B cell (primary cell): ENCODE measurements at regions not wholly inside any gene's neighbourhood (a gene's known extent, or its start where the extent isn't known, plus 50 kb on each side); places are given as distances from the start of the nearest gene placed in this dataset.

ENCODE experiments used
- EZH2 ChIP-seq: IDR thresholded peaks from 2 replicates; pipeline ENCODE4 v1.6.1; 2012; ENCODE audit warnings: borderline replicate concordance, low read depth, mild to moderate bottlenecking, moderate library complexity, low read length; ENCODE audit not compliant: insufficient read depth, poor library complexity, severe bottlenecking
- TF ChIP-seq, protein P1 (sequence below): fragments of 200-600 bp; IDR thresholded peaks from one replicate; pipeline ENCODE4 v1.8.0; 2022; ENCODE audit warnings: antibody characterized with exemption, mild to moderate bottlenecking

DNA sequence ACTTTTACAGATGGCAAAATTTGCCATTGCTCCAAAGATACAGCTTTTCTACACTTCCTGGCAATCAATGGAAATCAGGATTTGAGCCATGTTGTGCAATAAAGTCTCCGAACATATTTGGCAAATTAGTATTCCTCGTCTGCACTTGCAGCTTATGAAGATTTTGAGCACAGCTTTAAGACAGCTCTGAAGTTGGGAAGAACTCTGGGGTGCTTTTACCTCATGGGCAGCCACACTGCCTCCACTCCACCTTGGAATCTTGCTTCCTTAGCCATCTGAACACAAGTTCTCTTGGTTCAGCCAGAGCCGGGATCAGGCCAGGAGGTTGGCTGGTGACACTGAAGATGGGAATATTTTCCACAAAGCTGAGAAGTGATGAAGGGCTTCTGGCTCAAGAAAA is 191.2 kb downstream of the CWF19L2 start:
- TF ChIP-seq, protein P1, sequence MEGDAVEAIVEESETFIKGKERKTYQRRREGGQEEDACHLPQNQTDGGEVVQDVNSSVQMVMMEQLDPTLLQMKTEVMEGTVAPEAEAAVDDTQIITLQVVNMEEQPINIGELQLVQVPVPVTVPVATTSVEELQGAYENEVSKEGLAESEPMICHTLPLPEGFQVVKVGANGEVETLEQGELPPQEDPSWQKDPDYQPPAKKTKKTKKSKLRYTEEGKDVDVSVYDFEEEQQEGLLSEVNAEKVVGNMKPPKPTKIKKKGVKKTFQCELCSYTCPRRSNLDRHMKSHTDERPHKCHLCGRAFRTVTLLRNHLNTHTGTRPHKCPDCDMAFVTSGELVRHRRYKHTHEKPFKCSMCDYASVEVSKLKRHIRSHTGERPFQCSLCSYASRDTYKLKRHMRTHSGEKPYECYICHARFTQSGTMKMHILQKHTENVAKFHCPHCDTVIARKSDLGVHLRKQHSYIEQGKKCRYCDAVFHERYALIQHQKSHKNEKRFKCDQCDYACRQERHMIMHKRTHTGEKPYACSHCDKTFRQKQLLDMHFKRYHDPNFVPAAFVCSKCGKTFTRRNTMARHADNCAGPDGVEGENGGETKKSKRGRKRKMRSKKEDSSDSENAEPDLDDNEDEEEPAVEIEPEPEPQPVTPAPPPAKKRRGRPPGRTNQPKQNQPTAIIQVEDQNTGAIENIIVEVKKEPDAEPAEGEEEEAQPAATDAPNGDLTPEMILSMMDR = no peak
- no peak for TF ChIP-seq EZH2
